ENCODE measurements at regions not wholly inside any gene's neighbourhood (a gene's known extent, or its start where the extent isn't known, plus 50 kb on each side); places are given as distances from the start of the nearest gene placed in this dataset.

GRCh38 chr11:69918938-69919650 lies 99.9 kb upstream of the FGF3 start:
- FAIRE-seq: no peak

GRCh38 chr11:69919659-69920344 lies 100.6 kb upstream of the FGF3 start:
- no peak for FAIRE-seq

- no peak for FAIRE-seq
Measured at GRCh38 chr11:69920345-69921127, 101.3 kb upstream of the FGF3 start.

- no peak for FAIRE-seq
Measured at GRCh38 chr11:69921128-69922014, 102.2 kb upstream of the FGF3 start.

GRCh38 chr11:69922015-69922595 lies 102.9 kb upstream of the FGF3 start:
- no peak for FAIRE-seq

- FAIRE-seq: no peak
Measured at GRCh38 chr11:69922596-69923111, 103.4 kb upstream of the FGF3 start.

- FAIRE-seq: no peak
Measured at GRCh38 chr11:69923196-69923595, 104.0 kb upstream of the FGF3 start.

- FAIRE-seq: no peak
Measured at GRCh38 chr11:69923641-69924307, 104.6 kb upstream of the FGF3 start.

GRCh38 chr11:69924308-69925161 lies 105.3 kb upstream of the FGF3 start:
- no peak for FAIRE-seq

GRCh38 chr11:69925366-69926196 lies 106.4 kb upstream of the FGF3 start:
- FAIRE-seq: no peak

- no peak for FAIRE-seq
Measured at GRCh38 chr11:69926376-69927050, 107.3 kb upstream of the FGF3 start.

- no peak for FAIRE-seq
Measured at GRCh38 chr11:69928121-69928520, 108.9 kb upstream of the FGF3 start.

GRCh38 chr11:69928975-69929374 lies 109.8 kb upstream of the FGF3 start:
- no peak for FAIRE-seq

GRCh38 chr11:69930081-69931059 lies 111.2 kb upstream of the FGF3 start:
- FAIRE-seq: no peak

- FAIRE-seq: no peak
Measured at GRCh38 chr11:69931060-69931910, 112.1 kb upstream of the FGF3 start.

Data from colon (tissue), 2 donors.